KMS-11 (cell line): ENCODE measurements at regions not wholly inside any gene's neighbourhood (a gene's known extent, or its start where the extent isn't known, plus 50 kb on each side); places are given as distances from the start of the nearest gene placed in this dataset.

Experiments used
- H2AFZ ChIP-seq: fragments of 200-600 bp; sonication (generic); 2 replicates; pipeline ENCODE4 v1.6.1; 2016; ENCODE audit warnings: antibody characterized with exemption, mixed run types, low read depth
- H3K27ac ChIP-seq: fragments of 200-600 bp; sonication (generic); 2 replicates; pipeline ENCODE4 v1.6.1; 2016; ENCODE audit warnings: mild to moderate bottlenecking, mixed run types
- H3K27me3 ChIP-seq: fragments of 200-600 bp; sonication (generic); 2 replicates; pipeline ENCODE4 v1.6.1; 2017; ENCODE audit warnings: mild to moderate bottlenecking, low read depth, mixed run types, moderate library complexity; ENCODE audit not compliant: insufficient read depth
- H3K36me3 ChIP-seq: fragments of 200-600 bp; sonication (generic); 2 replicates; pipeline ENCODE4 v1.6.1; 2017; ENCODE audit warnings: mild to moderate bottlenecking, mixed run types; ENCODE audit not compliant: insufficient read depth
- H3K4me1 ChIP-seq: fragments of 200-600 bp; sonication (generic); 2 replicates; pipeline ENCODE4 v1.6.1; 2016; ENCODE audit warnings: mild to moderate bottlenecking, low read depth, mixed run types; ENCODE audit not compliant: poor library complexity, severe bottlenecking
- H3K4me2 ChIP-seq: fragments of 200-600 bp; sonication (generic); 2 replicates; pipeline ENCODE4 v1.7.0; 2016; ENCODE audit warnings: mild to moderate bottlenecking, mixed run types
- H3K4me3 ChIP-seq: fragments of 200-600 bp; sonication (generic); IDR thresholded peaks from 2 replicates; pipeline ENCODE4 v1.6.1; 2017; ENCODE audit warnings: low read depth, low read length, mixed read lengths; ENCODE audit not compliant: insufficient read depth
- H3K79me2 ChIP-seq: fragments of 200-600 bp; sonication (generic); 2 replicates; pipeline ENCODE4 v1.6.1; 2016; ENCODE audit warnings: low read depth, mixed run types; ENCODE audit not compliant: insufficient read depth
- H3K9ac ChIP-seq: fragments of 200-600 bp; sonication (generic); 2 replicates; pipeline ENCODE4 v1.6.1; 2016; ENCODE audit warnings: mild to moderate bottlenecking, mixed run types
- H4K20me1 ChIP-seq: fragments of 200-600 bp; sonication (generic); 2 replicates; pipeline ENCODE4 v1.6.1; 2016; ENCODE audit warnings: mild to moderate bottlenecking, mixed run types; ENCODE audit not compliant: insufficient read depth
- TF ChIP-seq, protein P1 (sequence below): fragments of 200-600 bp; sonication (generic); conservative IDR thresholded peaks from 2 replicates; pipeline ENCODE4 v1.6.1; 2017; ENCODE audit warnings: low read depth, mild to moderate bottlenecking, antibody characterized with exemption, low read length, moderate library complexity, mixed read lengths

DNA sequence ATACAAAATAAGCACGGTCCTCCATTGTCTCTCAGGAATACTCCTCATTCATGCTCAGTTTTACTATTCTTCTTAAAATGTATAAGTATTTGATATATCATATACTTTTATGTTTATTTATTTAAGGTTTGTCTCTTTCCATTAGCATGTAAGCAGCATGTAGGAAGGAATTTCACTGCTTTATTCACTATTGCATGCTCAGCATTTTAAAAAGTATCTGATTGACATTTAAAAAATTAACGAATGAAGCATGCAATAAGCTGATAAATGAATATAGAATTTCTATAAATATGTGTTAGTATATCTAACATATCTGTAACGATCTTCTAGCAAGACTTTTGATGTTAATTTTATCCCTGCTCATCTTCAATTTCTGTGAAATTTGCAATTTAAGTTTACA, 402.7 kb upstream of the BRINP3 start:
- H3K4me2 ChIP-seq = no peak overlapping the region
- TF ChIP-seq, protein P1, sequence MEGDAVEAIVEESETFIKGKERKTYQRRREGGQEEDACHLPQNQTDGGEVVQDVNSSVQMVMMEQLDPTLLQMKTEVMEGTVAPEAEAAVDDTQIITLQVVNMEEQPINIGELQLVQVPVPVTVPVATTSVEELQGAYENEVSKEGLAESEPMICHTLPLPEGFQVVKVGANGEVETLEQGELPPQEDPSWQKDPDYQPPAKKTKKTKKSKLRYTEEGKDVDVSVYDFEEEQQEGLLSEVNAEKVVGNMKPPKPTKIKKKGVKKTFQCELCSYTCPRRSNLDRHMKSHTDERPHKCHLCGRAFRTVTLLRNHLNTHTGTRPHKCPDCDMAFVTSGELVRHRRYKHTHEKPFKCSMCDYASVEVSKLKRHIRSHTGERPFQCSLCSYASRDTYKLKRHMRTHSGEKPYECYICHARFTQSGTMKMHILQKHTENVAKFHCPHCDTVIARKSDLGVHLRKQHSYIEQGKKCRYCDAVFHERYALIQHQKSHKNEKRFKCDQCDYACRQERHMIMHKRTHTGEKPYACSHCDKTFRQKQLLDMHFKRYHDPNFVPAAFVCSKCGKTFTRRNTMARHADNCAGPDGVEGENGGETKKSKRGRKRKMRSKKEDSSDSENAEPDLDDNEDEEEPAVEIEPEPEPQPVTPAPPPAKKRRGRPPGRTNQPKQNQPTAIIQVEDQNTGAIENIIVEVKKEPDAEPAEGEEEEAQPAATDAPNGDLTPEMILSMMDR = no peak
- H2AFZ ChIP-seq = no peak overlapping the region
- H4K20me1 ChIP-seq = no peaks in the 10 kb centered on the region
- no peaks in the 10 kb centered on the region for H3K27me3 ChIP-seq
- no peaks in the 10 kb centered on the region for H3K79me2 ChIP-seq
- no peaks in the 10 kb centered on the region for H3K4me1 ChIP-seq
- H3K4me3 ChIP-seq = no peak overlapping the region
- H3K27ac ChIP-seq = no peak overlapping the region
- no peak overlapping the region for H3K9ac ChIP-seq
- no peaks in the 10 kb centered on the region for H3K36me3 ChIP-seq

DNA sequence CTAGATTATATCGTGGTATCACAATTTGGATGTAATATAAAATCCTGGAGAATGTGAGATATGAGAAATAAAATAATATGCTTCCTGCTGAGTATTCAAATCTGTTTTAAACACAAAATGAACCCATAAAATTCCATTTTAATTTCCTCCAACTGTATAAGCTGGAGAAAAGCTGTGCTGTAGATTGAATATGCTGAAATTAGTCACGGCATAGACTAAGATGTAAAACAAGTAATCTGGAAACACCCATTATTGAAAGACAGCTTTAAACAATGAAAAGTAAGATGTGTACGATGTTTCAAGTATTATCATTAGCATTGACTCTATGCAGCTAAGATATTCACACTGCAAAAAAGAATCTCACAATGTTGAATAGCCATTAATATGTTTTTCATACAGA, 403.4 kb upstream of the BRINP3 start:
- no peaks in the 10 kb centered on the region for H3K27me3 ChIP-seq
- no peaks in the 10 kb centered on the region for H3K79me2 ChIP-seq
- no peaks in the 10 kb centered on the region for H3K4me1 ChIP-seq
- H4K20me1 ChIP-seq = no peaks in the 10 kb centered on the region
- no peak overlapping the region for H3K4me2 ChIP-seq
- TF ChIP-seq, protein P1 = no peak
- H3K4me3 ChIP-seq = no peak overlapping the region
- H2AFZ ChIP-seq = no peak overlapping the region
- H3K36me3 ChIP-seq = no peaks in the 10 kb centered on the region
- no peak overlapping the region for H3K9ac ChIP-seq
- H3K27ac ChIP-seq = no peak overlapping the region

DNA sequence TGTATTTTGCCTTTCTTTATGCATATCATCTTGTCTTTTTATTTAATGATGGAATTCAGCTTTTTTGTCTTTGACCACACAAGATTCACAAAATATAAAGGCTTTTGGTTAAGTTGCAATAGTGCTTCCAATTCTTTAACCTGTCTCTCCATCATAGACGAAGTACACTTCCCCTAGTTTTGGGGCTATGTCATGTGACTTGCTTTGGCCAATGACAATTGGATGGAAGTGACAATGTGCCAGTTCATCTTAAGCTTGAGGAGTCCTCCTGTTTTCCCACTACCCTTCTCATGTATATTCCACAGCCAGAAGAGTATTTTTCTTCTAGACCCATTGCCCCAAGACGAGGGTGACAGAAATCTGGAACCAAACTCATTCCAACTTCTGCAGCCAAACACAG, 419.6 kb upstream of the BRINP3 start:
- no peak overlapping the region for H2AFZ ChIP-seq
- H3K27ac ChIP-seq = no peak overlapping the region
- no peaks in the 10 kb centered on the region for H3K79me2 ChIP-seq
- H3K9ac ChIP-seq = no peak overlapping the region
- TF ChIP-seq, protein P1 = no peak
- H3K36me3 ChIP-seq = no peaks in the 10 kb centered on the region
- H3K27me3 ChIP-seq = no peaks in the 10 kb centered on the region
- H3K4me3 ChIP-seq = no peak overlapping the region
- no peak overlapping the region for H3K4me2 ChIP-seq
- H4K20me1 ChIP-seq = no peaks in the 10 kb centered on the region
- H3K4me1 ChIP-seq = no peaks in the 10 kb centered on the region

DNA sequence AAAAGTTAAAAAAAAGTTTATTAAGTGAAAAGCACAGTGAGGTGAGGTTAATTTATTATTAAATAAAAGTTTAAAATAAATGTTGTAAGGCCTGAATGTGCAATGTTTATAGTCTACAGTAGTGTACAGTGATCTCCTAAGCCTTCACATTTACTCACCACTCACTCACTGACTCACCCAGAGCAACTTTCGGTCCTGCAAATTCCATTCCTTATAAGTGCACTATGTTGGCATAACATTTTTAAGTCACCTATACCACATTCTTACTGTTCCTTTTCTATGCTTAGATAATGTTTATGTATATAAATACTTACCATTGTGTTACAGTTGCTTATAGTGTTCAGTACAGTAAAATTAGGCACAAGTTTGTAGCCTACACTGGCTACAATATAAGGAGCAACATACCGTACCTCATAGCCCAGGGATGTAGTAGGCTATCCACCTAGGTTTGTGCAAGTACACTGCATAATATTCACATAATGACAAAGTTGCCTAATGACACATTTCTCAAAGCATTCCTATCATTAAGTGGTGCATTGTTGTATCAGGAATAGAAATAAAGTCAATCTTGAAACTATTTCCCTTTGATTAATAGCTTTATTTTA, 426.5 kb upstream of the BRINP3 start:
- no peaks in the 10 kb centered on the region for H3K36me3 ChIP-seq
- TF ChIP-seq, protein P1 = no peak
- no peak overlapping the region for H3K9ac ChIP-seq
- H4K20me1 ChIP-seq = no peaks in the 10 kb centered on the region
- H3K79me2 ChIP-seq = no peaks in the 10 kb centered on the region
- no peak overlapping the region for H3K4me2 ChIP-seq
- H2AFZ ChIP-seq = no peak overlapping the region
- no peak overlapping the region for H3K27ac ChIP-seq
- H3K4me1 ChIP-seq = no peaks in the 10 kb centered on the region
- H3K4me3 ChIP-seq = no peak overlapping the region
- H3K27me3 ChIP-seq = no peaks in the 10 kb centered on the region
